Glomerular endothelial cell (primary cell): ENCODE measurements at regions not wholly inside any gene's neighbourhood (a gene's known extent, or its start where the extent isn't known, plus 50 kb on each side); places are given as distances from the start of the nearest gene placed in this dataset.
"Not testable (repeated sequence)": the region's sequence is repeated elsewhere in the genome, so short reads cannot be mapped to it uniquely, and the experiment has no call there.

ENCODE experiments used
- DNase-seq: peaks from one replicate; pipeline ENCODE4 v3.0.0-alpha.2; 2011; ENCODE audit warnings: low read depth, low spot score; ENCODE audit errors: extremely low read depth

DNA sequence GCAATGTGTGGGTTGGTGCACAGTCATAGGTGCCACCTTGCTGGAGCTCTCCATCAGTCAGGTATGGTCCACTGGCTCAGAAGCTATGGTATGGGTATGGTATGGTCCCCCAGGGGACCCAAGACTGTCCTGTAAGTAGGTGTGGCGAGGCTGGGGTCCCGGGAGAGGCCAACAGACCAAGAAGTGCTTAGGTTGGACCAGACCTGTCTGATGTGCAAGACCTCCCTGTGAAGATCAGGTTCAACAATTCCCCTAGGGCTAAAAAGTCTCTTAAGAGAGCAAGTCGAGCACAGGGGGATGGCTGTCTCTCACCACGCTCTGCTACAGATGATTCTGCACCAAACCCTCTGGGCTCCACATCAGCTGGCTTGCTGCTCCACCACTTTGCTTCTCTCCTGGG, 1145.0 kb downstream of the RPA4 start:
- no peak for DNase-seq

DNA sequence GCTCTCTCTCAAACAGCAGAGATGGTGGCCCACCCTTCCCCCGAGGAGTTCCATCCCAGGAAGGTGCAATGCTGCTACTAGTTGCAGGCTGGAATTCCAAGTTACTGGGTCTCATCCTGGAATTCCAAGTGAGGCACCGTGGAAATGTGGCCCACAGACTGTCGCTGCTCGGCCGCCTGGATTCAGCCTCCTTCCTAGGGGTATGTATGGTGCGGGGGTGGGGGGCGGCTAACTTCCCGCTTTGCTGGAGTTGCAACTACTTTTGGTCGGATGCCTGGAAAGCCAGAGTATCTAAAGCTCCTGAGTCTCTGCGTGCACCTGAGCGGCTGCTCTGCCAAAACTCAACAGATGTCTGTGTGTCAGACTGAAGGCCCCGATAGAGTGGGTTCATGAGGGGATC, 1146.2 kb downstream of the RPA4 start:
- no peak for DNase-seq

DNA sequence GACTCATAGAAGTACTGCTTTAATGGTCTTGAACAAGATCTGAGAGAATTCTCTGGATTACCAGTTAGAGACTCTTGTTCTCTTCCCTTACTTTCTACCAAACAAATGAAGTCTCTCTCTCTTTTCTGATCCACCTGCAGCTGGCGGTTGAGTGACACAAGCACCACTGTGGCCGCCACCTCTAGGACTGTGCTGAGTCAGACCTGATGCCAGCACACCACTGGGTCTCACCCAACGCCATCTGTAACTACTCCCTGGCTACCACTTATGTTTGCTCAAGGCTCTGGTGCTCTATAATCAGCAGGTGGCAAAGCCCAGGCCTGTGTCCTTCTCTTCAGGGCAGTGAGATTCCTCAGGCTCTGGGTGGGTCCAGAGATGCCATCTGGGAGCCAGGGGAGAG, 1173.5 kb downstream of the RPA4 start:
- no peak for DNase-seq

DNA sequence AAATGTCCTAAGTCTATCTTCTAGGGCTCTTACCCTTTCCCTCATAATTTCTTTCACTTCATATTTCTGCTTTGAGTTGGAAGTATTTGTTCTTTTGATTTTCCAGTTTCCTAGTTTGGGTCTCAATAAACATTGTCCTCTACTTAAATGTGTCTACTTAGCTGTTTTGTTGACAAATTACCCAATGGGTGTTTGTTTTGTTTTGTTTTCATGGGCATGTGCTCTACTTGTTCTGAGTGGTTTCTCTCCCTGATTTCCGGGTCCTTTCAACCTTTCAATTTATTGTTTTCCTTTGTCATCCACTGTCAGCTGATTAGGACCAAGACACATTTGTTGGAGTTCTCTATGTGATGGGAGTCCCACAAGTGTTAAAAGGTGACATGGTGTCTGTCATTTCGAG, 1181.4 kb downstream of the RPA4 start:
- DNase-seq, result no peak

DNA sequence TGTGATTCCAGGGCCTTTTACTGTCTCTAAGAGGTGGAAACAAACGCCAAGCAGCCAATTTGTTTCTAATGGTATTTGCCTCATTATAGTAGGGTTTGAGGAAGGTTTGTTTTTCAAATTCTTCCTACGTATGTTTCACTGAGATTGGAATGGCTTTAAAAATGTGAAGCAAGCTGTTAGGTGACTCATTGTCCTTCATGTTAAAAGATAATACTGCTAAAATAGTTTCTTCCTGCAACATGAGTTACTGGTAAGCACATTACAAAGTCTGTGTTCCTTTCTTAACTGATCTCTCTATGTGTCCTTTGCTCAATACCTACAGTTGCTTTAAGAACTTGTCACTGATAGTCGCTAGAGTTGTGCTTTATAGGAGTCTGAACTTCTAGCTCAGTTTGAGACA, 1183.9 kb downstream of the RPA4 start:
- DNase-seq, result no peak

DNA sequence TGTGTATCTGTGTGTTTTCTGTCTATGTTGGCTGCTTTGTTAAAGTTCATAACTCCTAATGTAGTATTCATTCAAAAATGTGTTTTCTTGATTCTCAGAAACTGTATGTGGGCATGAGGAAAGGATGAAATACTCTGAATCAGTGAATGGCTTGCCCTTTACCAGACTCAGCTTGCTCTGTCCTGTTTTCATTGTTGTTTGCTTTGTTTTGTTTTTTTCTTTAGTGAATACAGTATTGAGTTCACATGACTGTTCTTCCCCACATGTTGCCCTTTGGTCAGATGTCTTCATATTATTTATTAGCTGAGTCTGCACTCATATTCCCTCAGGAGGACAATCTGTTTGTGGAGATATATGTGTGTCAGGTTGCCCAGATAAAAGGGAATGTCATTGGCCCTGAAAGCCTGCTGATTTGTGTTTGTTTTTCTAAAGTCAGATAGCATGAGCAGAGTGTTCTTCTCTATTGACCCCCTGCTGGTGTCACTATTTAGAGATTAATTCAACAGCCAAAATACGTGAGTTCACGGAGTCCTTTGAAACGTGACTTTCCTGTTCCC, 1184.4 kb downstream of the RPA4 start:
- DNase-seq, result no peak

DNA sequence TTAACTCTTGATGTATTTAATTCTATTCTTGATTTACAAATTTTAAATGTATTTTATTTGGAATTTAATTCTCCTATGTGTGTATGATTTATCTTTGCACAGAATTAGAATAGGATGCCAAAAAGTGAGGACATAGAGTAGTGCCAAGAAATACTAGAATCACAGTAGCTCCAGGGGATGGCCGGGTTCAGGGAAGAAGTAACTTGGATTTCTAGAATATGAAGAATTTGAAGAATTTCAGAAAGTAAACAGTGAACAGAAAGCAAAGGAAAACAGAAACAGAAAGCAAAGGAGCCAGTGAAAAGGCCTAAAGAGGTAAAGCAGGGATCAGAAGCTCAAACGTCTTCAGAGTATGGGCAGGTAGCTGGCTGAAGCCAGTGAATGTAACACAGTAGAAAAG, 1187.6 kb downstream of the RPA4 start:
- DNase-seq, result no peak

DNA sequence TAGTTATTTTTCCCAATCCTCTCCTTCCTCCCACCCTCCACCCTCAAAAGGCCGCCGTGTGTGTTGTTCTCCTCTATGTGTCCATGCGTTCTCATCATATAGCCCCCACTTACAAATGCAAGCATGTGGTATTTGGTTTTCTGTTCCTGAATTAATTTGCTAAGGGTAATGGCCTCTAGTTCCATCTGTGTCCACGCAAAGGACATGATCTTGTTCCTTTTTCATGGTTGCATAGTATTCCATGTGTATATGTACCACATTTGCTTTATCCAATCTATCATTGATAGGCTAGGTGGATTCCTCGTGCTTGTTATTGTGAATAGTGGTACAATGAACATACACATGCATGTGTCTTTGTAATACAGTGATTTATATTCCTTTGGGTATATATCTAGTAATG, 1193.7 kb downstream of the RPA4 start:
- DNase-seq, result no peak

DNA sequence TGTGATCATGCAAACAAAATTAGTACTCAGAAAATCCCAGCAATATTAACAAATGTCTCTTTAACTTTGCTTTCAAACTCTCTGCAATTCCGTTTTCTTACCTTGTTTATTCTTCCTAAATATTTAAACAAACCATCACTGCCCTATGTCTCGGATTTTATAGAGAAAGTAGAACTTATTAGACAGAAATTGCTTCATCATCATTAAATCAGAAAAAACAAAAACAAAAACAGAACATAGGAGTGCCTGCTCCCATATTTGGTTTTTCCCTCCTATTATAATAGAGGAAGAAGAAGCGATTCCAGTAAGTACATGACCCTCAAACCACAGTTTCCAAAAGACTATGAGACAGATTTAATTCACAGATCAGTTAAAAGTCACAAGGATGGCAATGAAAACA, 1228.0 kb downstream of the RPA4 start:
- no peak for DNase-seq

DNA sequence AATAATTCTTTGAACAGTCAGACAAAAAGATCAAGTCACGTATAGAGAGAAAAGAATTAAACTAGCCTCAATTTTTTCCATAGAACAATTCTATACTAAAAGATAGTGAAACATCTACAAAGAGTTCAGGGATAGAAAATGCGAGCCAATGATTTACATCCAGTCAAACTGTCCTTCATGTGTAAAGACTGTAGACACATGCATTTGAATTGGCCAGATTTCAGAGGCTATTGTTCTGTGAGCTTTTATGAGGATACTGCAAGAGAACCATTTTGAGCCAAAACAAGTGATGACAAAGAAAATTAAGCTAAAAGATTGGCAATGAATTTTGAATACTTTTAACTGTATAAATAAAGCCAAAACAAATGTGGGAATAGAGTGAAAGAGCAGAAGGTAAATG, 1230.3 kb downstream of the RPA4 start:
- no peak for DNase-seq

DNA sequence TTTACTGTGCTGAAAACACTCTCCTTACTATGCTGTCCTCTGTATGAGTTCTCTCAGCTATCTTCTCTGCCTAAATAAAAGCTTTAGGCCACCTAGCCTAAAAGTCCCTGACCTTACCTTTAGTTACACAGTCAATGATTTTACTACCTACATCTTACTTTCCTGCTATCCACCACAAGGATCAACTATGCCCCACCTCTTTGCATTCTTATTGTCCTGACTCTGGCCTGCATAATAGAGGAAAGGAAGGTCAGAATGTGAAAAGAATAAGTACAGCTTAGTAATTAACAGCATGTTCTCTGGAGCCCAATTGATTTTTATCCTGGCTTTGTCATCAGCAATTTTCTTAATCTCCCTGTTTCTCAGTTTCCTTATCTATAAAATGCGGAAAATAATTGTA, 1257.8 kb downstream of the RPA4 start:
- DNase-seq, result no peak

DNA sequence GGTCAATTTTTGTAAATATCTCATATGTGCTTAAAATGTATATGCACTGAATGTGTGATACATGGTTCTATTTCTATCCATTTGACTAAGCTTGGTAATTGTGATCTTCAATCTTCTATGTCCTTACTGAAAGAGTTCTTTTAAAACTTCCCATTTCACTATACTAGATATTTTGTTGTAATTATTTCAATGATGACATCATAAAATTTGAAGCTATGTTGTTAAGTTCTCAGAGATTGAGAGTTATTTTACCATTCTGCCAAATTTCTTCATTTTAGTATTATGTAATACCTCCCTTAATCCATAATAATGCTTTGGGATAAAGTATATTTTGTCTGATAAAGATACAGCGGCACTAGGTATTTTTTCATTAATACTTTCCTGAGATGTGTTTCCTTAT, 1307.3 kb downstream of the RPA4 start:
- no peak for DNase-seq

DNA sequence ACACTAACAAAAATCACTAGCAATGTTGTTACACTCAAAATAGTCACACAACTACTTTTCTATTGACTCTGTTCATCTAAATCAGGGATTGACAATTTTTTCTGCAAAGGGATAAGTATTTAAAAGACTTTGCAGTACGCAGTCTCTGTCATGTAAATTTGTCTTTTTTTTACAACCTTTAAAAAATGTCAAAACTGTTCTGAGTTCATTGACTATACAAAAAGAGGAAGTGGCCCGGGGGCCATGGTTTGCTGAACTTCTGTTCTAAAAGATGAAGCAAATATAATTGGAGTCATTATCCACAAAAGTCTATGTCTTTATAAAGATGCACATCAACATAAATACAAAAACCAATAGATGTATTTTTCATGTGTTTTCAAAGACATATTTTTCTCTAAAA, 1310.3 kb downstream of the RPA4 start:
- DNase-seq, result no peak

DNA sequence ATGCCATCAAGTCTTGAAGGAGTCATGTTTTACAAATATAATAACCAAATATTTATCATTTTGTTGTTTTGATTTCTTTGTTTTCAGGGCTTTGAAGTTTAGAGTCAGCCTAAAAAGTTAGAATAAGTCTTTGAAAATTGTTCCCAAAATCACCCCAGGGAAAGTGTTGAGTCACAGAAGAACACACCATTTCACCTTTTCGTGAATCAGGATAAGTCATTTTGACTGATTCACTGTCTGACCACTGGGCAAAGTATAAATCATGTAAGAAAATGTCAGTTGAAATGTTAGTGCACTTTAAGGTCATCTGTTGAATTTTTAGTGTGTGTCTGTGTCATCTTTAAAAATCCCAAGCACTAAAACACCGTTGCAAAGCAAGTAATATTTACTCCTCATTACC, 1320.1 kb downstream of the RPA4 start:
- no peak for DNase-seq

DNA sequence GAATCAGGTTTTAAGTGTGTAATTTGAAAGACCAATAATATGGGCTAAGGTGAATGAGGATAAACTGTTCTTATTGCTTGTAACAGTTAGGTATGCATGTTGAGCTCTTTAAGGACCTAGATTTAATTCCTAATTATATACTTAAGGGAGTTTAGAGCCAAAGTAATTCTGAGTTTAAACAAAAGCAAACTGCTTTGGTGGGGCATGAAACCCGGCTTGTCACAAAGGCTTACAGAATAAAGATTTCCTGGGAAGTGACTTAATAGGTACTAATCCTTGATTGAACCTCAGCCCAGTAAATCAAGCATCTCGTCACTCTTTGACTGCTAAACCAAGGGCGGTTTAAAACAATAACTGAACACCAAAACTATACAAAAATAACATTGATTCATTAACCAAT, 1324.2 kb downstream of the RPA4 start:
- DNase-seq, result no peak

DNA sequence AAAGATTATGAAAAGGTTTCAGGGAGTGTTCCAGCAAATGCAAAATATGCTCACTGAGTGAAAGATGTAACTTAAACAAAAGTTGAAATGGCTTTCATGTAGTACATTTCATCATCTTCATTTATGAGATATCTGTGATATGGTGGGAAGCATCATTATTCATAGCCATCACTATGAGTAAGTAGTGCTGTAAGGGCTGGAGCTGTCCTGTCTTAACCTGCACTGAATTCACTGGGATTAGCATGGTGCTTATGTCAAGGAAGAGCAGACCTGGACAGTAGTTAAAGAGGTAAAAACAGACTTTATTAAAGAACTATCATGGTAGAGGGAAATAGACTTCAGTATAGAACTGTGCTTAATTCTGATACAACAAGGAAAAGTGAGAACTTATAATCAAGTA, 1347.3 kb downstream of the RPA4 start:
- no peak for DNase-seq

DNA sequence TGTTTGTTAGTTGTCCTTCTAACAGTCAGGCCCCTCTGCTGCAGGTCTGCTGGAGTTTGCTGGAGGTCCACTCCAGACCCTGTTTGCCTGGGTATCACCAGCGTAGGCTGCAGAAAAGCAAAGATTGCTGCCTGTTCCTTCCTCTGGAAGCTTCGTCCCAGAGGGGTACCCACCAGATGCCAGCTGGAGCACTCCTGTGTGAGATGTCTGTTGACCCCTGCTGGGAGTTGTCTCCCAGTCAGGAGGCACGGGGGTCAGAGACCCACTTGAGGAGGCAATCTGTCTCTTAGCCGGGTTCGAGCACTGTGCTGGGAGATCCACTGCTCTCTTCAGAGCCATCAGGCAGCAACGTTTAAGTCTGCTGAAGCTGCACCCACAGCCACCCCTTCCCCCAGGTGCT, 1356.4 kb downstream of the RPA4 start:
- DNase-seq, result not testable (repeated sequence)

DNA sequence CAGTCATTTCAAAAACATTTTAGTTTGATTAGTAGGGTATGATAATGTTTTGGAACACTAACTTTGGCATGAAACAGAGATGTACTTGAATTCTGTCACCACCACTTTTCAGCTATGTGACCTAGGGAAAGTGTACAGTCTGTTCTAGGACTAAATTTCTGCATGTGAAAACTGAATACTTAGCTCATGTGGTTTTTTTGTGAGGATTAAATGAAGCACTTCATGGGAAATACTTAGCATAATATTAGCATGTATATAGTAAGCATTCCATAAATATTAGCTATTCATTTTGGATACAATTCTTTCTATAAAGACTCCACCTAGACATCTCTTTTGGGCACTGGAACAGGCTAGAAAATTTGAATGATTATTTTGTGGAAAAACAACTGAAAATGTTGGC, 1379.4 kb downstream of the RPA4 start:
- DNase-seq, result no peak

DNA sequence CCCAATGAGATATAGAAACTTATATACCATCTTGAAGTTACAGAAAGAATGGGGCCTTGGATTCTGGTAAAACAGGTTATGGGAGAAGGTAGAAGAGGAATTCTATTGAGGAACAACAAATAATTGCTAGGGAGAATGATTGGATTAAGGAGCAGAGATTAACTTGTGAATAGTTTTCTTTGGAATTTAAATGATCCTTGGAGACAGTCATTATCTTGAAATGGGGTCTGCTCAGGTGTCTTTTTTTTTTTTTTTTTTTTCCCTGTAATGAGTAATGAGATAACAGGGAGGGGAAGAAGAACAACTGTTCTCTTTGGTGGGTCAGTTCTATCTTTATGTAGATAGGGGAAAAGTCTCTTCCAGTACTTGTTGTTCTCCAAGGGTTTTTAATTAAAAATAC, 1406.0 kb downstream of the RPA4 start:
- no peak for DNase-seq

DNA sequence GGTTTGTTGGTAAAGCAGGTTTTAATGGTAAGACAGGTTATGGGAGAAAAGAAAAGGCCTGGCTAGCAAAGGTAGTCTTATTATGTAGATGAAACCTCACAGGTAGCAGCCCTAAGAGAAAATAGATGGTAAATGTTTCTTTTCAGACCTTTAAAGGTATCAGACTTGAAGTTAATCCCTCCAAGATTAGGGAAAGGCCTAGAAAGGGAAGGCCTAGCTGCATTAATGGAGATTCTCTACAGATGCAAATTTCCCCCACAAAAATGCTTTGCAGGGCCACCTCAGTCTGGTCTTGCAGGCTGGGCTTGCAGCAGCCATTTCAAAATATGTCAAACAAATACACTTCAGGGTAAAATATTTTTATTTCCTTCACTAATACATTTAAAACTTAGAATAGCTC, 1410.6 kb downstream of the RPA4 start:
- DNase-seq, result no peak

DNA sequence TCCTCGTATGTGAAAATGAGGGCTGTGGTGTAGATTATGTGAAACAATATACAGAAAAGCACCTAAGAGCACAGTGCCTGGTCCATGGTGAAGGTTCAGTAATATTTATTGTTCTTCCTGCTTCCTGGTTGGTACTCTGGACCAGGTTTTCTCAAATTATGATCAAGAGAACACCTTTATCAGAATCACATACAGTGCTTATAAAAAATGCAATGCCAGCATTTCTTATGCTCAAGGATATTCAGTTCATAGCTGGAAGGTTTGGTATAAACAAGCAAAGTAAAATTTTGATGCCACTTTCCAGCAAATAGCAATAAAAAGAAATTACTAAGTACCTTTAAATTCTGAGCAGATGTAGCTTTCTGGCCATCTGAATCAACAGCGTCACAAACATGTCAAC, 1412.4 kb downstream of the RPA4 start:
- DNase-seq, result no peak

DNA sequence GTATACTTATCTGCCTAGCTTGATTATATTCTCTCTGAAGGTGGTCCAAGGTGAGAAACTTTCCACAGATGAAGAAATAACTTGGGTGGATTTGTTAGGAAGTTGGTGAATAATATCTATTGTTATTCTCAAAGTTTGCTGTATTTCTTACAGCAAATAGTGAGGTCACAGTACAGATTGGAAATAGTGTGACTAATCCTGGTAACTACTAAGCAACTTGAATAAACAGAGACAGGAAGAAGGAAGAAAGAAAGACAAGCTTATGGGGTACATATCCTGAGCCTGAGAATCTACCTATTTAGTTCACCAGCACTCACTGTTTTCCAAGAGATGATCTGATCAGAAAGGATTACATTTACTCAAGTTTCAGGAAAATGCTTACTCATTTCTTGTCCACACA, 1416.1 kb downstream of the RPA4 start:
- DNase-seq, result no peak

DNA sequence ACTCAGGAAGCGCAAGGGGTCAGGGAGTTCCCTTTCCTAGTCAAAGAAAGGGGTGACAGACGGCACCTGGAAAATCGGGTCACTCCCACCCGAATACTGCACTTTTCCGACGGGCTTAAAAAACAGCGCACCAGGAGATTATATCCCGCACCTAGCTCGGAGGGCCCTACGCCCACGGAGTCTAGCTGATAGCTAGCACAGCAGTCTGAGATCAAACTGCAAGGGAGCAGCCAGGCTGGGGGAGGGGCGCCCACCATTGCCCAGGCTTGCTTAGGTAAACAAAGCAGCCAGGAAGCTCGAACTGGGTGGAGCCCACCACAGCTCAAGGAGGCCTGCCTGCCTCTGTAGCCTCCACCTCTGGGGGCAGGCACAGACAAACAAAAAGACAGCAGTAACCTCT, 1416.8 kb downstream of the RPA4 start:
- DNase-seq, result not testable (repeated sequence)

DNA sequence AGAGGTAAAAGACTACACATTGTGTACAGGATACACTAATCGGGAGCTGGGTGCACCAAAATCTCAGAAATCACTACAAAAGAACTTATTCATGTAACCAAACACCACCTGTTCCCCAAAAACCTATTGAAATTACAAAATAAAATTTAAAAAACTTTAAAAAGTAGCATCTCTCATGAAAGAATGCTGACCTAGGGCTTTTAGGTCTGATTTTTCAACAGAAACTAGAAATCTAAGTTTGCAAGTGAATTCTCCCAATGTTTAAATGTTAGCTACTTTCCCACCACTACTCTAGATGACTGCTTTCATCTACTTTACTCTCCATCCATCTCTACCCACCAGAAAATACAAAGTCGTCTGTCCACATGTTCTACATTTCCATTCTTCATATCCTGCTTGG, 1447.7 kb downstream of the RPA4 start:
- no peak for DNase-seq
